SU-DHL-6 (cell line): ENCODE measurements at regions not wholly inside any gene's neighbourhood (a gene's known extent, or its start where the extent isn't known, plus 50 kb on each side); places are given as distances from the start of the nearest gene placed in this dataset.
"Not testable (repeated sequence)": the region's sequence is repeated elsewhere in the genome, so short reads cannot be mapped to it uniquely, and the experiment has no call there.

Experiments
- CTCF ChIP-seq: fragments of 200-600 bp; sonication (generic); IDR thresholded peaks from one replicate; pipeline ENCODE4 v1.5.1; 2017; ENCODE audit warnings: antibody characterized with exemption, mild to moderate bottlenecking, low read length, moderate library complexity; ENCODE audit not compliant: insufficient read depth, poor library complexity, severe bottlenecking
- EZH2phosphoT487 ChIP-seq: fragments of 200-600 bp; sonication (generic), shearing (Covaris generic); conservative IDR thresholded peaks from 2 replicates; pipeline ENCODE4 v1.6.1; 2018; ENCODE audit warnings: mild to moderate bottlenecking, antibody characterized with exemption, low read length, moderate library complexity, mixed read lengths

GRCh38 chr2:90139046-90139445 lies 1447.6 kb downstream of the RPIA start:
- not testable (repeated sequence) for TF ChIP-seq EZH2phosphoT487, CTCF
